Testis (tissue), 2 donors: ENCODE measurements at regions not wholly inside any gene's neighbourhood (a gene's known extent, or its start where the extent isn't known, plus 50 kb on each side); places are given as distances from the start of the nearest gene placed in this dataset.

Experiments
- CTCF ChIP-seq, 3 experiments: fragments of 450-650 bp in 2 of 3; fragments of 200-600 bp in 1 of 3; sonication (generic) in 1 of 3; IDR thresholded peaks; one replicate each; pipeline ENCODE4 v1.5.1; 2016 to 2019; ENCODE audit warnings: antibody characterized with exemption in 3 of 3, mild to moderate bottlenecking in 2 of 3, moderate library complexity in 1 of 3
- POLR2A ChIP-seq: fragments of 450-650 bp; IDR thresholded peaks from one replicate; pipeline ENCODE4 v1.6.1; 2017; ENCODE audit warnings: antibody characterized with exemption, mild to moderate bottlenecking, moderate library complexity

DNA sequence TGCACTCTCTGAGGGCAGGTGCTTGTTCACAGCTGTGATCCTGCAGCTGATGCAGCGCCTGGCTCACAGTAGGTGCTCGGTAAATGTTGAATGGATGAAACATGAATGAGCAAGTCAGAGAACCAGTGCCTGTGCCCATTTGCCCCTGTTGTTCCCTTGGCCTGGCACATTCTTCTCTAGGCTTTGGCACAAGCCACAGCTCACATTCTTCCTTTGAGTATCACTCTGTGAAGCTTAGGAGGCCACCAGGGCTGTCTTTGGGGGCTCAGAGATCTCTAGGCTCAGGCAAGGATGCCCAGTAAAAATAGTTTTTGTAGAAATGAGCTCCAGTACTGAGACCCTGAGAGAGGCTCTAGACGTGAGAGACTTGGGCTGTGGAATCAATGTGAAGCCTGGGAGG lies 144.6 kb upstream of the NAV2 start:
- TF ChIP-seq CTCF (IDR thresholded peaks at IDR 0.05) (no peak), POLR2A (no peak)
